Ovary (tissue), 7 donors: ENCODE measurements at regions not wholly inside any gene's neighbourhood (a gene's known extent, or its start where the extent isn't known, plus 50 kb on each side); places are given as distances from the start of the nearest gene placed in this dataset.

Experiments used
- DNase-seq, 5 donors: peaks; one replicate each; pipeline ENCODE4 v3.0.0-alpha.2; 2019 to 2020
- H3K27ac ChIP-seq, 2 donors: fragments of 200-600 bp; one replicate each; pipeline versions ENCODE4 v1.5.1 to v1.8.0; 2019 to 2022
- H3K27me3 ChIP-seq: fragments of 200-600 bp; one replicate; pipeline ENCODE4 v1.8.0; 2022
- H3K36me3 ChIP-seq: fragments of 200-600 bp; sonication (generic); one replicate; pipeline ENCODE4 v1.5.1; 2019
- H3K4me1 ChIP-seq: one replicate; pipeline ENCODE4 v1.8.1; 2013; ENCODE audit warnings: mild to moderate bottlenecking, moderate library complexity; ENCODE audit not compliant: insufficient read depth
- H3K4me3 ChIP-seq: fragments of 200-600 bp; sonication (generic); one replicate; pipeline ENCODE4 v1.5.1; 2017
- H3K9me3 ChIP-seq, 2 donors: fragments of 200-600 bp in 1 of 2; sonication (generic) in 1 of 2; one replicate each; pipeline versions ENCODE4 v1.5.1 to v1.8.1; 2013 to 2019; ENCODE audit warnings: mild to moderate bottlenecking in 1 of 2, moderate library complexity in 1 of 2
- CTCF ChIP-seq, 3 donors: fragments of 450-650 bp in 2 of 3; fragments of 200-600 bp in 1 of 3; IDR thresholded peaks; one replicate each; pipeline versions ENCODE4 v1.5.1 to v1.8.0; 2016 to 2022; ENCODE audit warnings: antibody characterized with exemption in 3 of 3, mild to moderate bottlenecking in 1 of 3
- EP300 ChIP-seq: sonication (generic); formaldehyde crosslinking; IDR thresholded peaks from one replicate; pipeline ENCODE4 v1.6.1; 2017; ENCODE audit warnings: antibody characterized with exemption
- POLR2A ChIP-seq: fragments of 450-650 bp; IDR thresholded peaks from one replicate; pipeline ENCODE4 v1.6.1; 2017; ENCODE audit warnings: antibody characterized with exemption, mild to moderate bottlenecking, moderate library complexity
- WGBS, 3 donors: extraction: QIAGEN DNeasy Blood & Tissue Kit in 1 of 3; methylation state at CpG; one replicate each; pipeline versions ENCODE4 v1.1.5 to v1.1.7; 2013 to 2017; 5-methylcytosine and 5-hydroxymethylcytosine counted together
- intact Hi-C, 4 donors: fragments of 100-400 bp; cut with DNase I; formaldehyde crosslinking; loops; one replicate each; pipeline versions ENCODE4 v1.11.0 to v1.15.1; 2022 to 2023
- donor health status: DM: no; HTN: no; CAD: no; lungs with moderate emphysema.
- donor health status: DM: no; HTN: no; CAD: no.
- donor health status: Bipolar disorder and iron deficiency.
- donor health status: DM: no; HTN: no; CAD: no.
- donor health status: DM: yes; HTN: yes; CAD: no.

- intact Hi-C loops, result no loop called here
- H3K27ac ChIP-seq, result no peak overlapping the region
Observed at GRCh38 chr20:36097337-36098151, 57.0 kb upstream of the EPB41L1 start.

GRCh38 chr20:36098364-36098763, 56.2 kb upstream of the EPB41L1 start:
- H3K36me3 ChIP-seq, result no peaks in the 10 kb centered on the region
- no peak overlapping the region for H3K4me3 ChIP-seq
- no peaks in the 10 kb centered on the region for H3K4me1 ChIP-seq
- WGBS, 3 donors, result 40 to 44% (median 41%) methylated on average over 2 of the region's 2 CpGs
- DNase-seq, result no peak
- no peak overlapping the region for H3K27ac ChIP-seq
- TF ChIP-seq CTCF (IDR thresholded peaks at IDR 0.05) (no peak), POLR2A (no peak), EP300 (no peak)
- H3K27me3 ChIP-seq, result no peaks in the 10 kb centered on the region
- intact Hi-C loops, result no loop called here
- H3K9me3 ChIP-seq, result no peaks in the 10 kb centered on the region

More at GRCh38 chr20:36097337-36098151, 57.0 kb upstream of the EPB41L1 start:
- peaks cover 3% of the 10 kb centered on the region for H3K4me1 ChIP-seq
- DNase-seq, result no peak
- 81 to 85% (median 82%) methylated on average over 4 of the region's 4 CpGs for WGBS, 3 donors
- no peaks in the 10 kb centered on the region for H3K27me3 ChIP-seq
- TF ChIP-seq EP300 (no peak), CTCF (IDR thresholded peaks at IDR 0.05) (no peak), POLR2A (no peak)
- no peak overlapping the region for H3K4me3 ChIP-seq
- H3K9me3 ChIP-seq, result no peaks in the 10 kb centered on the region
- no peaks in the 10 kb centered on the region for H3K36me3 ChIP-seq

- Histone ChIP-seq H3K36me3 (no peaks in the 10 kb centered on the region), H3K4me1 (no peaks in the 10 kb centered on the region), H3K27ac (no peak overlapping the region), H3K4me3 (no peak overlapping the region), H3K9me3 (no peaks in the 10 kb centered on the region), H3K27me3 (no peaks in the 10 kb centered on the region)
- TF ChIP-seq POLR2A (no peak), CTCF (IDR thresholded peaks at IDR 0.05) (no peak), EP300 (no peak)
- WGBS, 3 donors, result 90 to 97% (median 96%) methylated on average over 3 of the region's 3 CpGs
- intact Hi-C loops, result no loop called here
- no peak for DNase-seq
Observed at GRCh38 chr20:36099106-36099505, 55.4 kb upstream of the EPB41L1 start.

DNA sequence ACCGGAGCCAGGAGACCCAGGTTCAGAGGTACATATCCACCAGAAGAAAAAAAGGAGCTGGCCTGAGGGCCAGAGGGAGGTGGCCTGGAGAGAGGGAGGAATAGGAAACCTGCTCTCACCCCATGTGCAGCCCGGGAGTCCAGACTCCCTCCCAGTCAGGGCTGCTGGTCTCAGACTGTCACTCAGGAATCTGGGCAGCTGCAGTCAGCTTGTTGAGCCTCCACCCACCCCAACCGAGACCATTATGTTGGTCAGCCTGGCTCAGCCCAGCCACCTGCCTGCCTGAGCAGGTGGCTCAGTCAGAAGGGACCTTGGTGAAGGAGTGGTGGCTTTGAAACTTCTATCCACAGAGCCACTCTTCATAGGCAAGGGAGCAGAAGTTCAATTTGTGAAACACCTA, 53.3 kb upstream of the EPB41L1 start:
- DNase-seq, result no peak
- Histone ChIP-seq H3K9me3 (no peaks in the 10 kb centered on the region), H3K4me3 (no peak overlapping the region), H3K27ac (no peak overlapping the region), H3K27me3 (no peaks in the 10 kb centered on the region), H3K36me3 (no peaks in the 10 kb centered on the region), H3K4me1 (no peaks in the 10 kb centered on the region)
- no peak for TF ChIP-seq EP300
- TF ChIP-seq POLR2A, result no peak
- TF ChIP-seq CTCF (IDR thresholded peaks at IDR 0.05), result no peak
- whole genome bisulfite sequencing, 3 donors, result 45 to 54% (median 50%) methylated on average over 3 of the region's 3 CpGs
- intact Hi-C loops, result no loop called here
